Chondrocyte (in vitro differentiated cells): ENCODE measurements at regions not wholly inside any gene's neighbourhood (a gene's known extent, or its start where the extent isn't known, plus 50 kb on each side); places are given as distances from the start of the nearest gene placed in this dataset.

Experiments used
- DNase-seq: peaks from one replicate; pipeline ENCODE4 v3.0.0; 2021; ENCODE audit warnings: mixed read lengths, low spot score
- H3K27ac Mint-ChIP-seq: one replicate; pipeline ENCODE4 v1.8.0; 2021; ENCODE audit warnings: mild to moderate bottlenecking, moderate library complexity, mixed read lengths; ENCODE audit not compliant: unreplicated experiment
- H3K27me3 Mint-ChIP-seq: 2 replicates; pipeline ENCODE4 v1.8.0; 2021; ENCODE audit warnings: low read depth, mixed read lengths
- H3K36me3 Mint-ChIP-seq: 2 replicates; pipeline ENCODE4 v1.8.0; 2021; ENCODE audit warnings: low read depth, mixed read lengths
- H3K4me1 Mint-ChIP-seq: 2 replicates; pipeline ENCODE4 v1.8.0; 2021; ENCODE audit warnings: low read depth, mild to moderate bottlenecking, mixed read lengths
- H3K4me3 Mint-ChIP-seq: one replicate; pipeline ENCODE4 v1.8.0; 2021; ENCODE audit warnings: mild to moderate bottlenecking, moderate library complexity, mixed read lengths; ENCODE audit not compliant: unreplicated experiment
- H3K9me3 Mint-ChIP-seq: 2 replicates; pipeline ENCODE4 v1.8.0; 2021; ENCODE audit warnings: low read depth, mixed read lengths
- CTCF ChIP-seq: fragments of 200-600 bp; sonication (generic); IDR thresholded peaks from 2 replicates; pipeline ENCODE4 v1.5.0; 2021; ENCODE audit warnings: antibody characterized with exemption, mild to moderate bottlenecking, moderate library complexity

GRCh38 chr3:159723295-159723694, 265.3 kb upstream of the IL12A start:
- no peak for DNase-seq
- TF ChIP-seq CTCF = no peak
- H3K4me3 Mint-ChIP-seq = no peak overlapping the region
- peaks cover 14% of the 10 kb centered on the region for H3K4me1 Mint-ChIP-seq
- no peaks in the 10 kb centered on the region for H3K27me3 Mint-ChIP-seq
- peaks cover 3% of the 10 kb centered on the region for H3K36me3 Mint-ChIP-seq
- no peak overlapping the region for H3K27ac Mint-ChIP-seq
- H3K9me3 Mint-ChIP-seq = peaks cover 3% of the 10 kb centered on the region

DNA sequence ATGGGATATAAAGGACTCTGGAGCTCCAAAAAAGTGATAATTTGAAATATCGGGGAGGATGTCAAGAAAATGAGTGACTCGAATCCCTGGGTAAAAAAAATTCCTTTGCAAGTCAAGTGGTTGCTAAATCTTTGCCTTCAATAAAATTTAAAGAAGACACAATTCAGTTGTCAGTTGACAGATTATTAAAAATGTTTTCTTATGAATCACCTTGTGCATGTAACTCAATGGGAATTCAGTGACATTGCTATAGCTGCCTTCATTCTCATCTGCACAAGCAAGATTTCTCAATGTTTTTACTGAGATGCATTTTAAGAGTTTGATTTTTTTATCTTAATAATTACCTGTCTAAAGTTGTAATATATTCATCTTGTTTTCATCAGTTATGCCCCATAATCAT, 264.0 kb upstream of the IL12A start:
- Mint-ChIP-seq H3K4me1 (peaks cover 14% of the 10 kb centered on the region), H3K9me3 (peaks cover under 1% of the 10 kb centered on the region), H3K27ac (no peak overlapping the region), H3K27me3 (no peaks in the 10 kb centered on the region), H3K4me3 (no peak overlapping the region), H3K36me3 (no peaks in the 10 kb centered on the region)
- DNase-seq = no peak
- no peak for TF ChIP-seq CTCF

- Mint-ChIP-seq H3K4me3 (no peak overlapping the region), H3K36me3 (no peaks in the 10 kb centered on the region), H3K9me3 (no peaks in the 10 kb centered on the region), H3K27ac (no peak overlapping the region), H3K4me1 (peaks cover 15% of the 10 kb centered on the region), H3K27me3 (no peaks in the 10 kb centered on the region)
- no peak for DNase-seq
- TF ChIP-seq CTCF = no peak
Observed at GRCh38 chr3:159726231-159726964, 262.2 kb upstream of the IL12A start.

GRCh38 chr3:159727506-159727905, 261.1 kb upstream of the IL12A start:
- no peaks in the 10 kb centered on the region for H3K9me3 Mint-ChIP-seq
- H3K27me3 Mint-ChIP-seq = no peaks in the 10 kb centered on the region
- H3K27ac Mint-ChIP-seq = no peak overlapping the region
- no peak overlapping the region for H3K4me3 Mint-ChIP-seq
- TF ChIP-seq CTCF = no peak
- no peak for DNase-seq
- peaks cover 23% of the 10 kb centered on the region for H3K4me1 Mint-ChIP-seq
- no peaks in the 10 kb centered on the region for H3K36me3 Mint-ChIP-seq

GRCh38 chr3:159731254-159731653, 257.4 kb upstream of the IL12A start:
- DNase-seq = no peak
- no peaks in the 10 kb centered on the region for H3K9me3 Mint-ChIP-seq
- no peaks in the 10 kb centered on the region for H3K27me3 Mint-ChIP-seq
- TF ChIP-seq CTCF = no peak
- H3K36me3 Mint-ChIP-seq = no peaks in the 10 kb centered on the region
- peaks cover 39% of the 10 kb centered on the region for H3K4me1 Mint-ChIP-seq
- no peak overlapping the region for H3K27ac Mint-ChIP-seq
- H3K4me3 Mint-ChIP-seq = no peak overlapping the region
